ENCODE measurements at regions not wholly inside any gene's neighbourhood (a gene's known extent, or its start where the extent isn't known, plus 50 kb on each side); places are given as distances from the start of the nearest gene placed in this dataset.

DNA sequence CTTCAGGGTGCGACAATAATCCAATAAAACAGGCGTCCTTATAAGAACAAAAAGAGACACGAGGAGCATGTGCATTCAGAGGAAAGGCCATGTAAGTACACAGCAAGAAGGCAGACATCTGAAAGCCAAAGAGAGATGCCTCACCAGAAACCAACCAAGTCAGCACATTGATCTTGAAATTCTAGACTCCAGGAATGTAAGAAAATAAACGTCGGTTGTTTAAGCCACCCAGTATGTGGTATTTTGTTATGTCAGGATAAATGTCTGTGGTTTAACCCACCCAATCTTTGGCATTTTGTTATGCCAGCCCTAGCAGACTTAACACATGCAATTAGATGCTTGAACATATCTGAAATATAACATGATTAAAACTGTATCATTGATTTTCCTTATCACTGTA lies 452.0 kb downstream of the SLITRK6 start:
- no peaks in the 10 kb centered on the region for H3K4me1 ChIP-seq
- no peaks in the 10 kb centered on the region for H3K9me3 ChIP-seq
- TF ChIP-seq CTCF (IDR thresholded peaks at IDR 0.05): no peak
- no peak for TF ChIP-seq EP300 (IDR thresholded peaks at IDR 0.05)
- no peak for TF ChIP-seq POLR2A (IDR thresholded peaks at IDR 0.05)
- TF ChIP-seq POLR2AphosphoS5 (IDR thresholded peaks at IDR 0.05): no peak
- WGBS, 2 donors (ENCODE audit: low coverage in 1 of 2): 76 to 94% methylated on average over 5 of the region's 5 CpGs
- H3K4me3 ChIP-seq: no peak overlapping the region
- H3K27ac ChIP-seq: no peak overlapping the region
- no peak for ATAC-seq
- no peaks in the 10 kb centered on the region for H3K36me3 ChIP-seq
- no peaks in the 10 kb centered on the region for H3K27me3 ChIP-seq

- Histone ChIP-seq H3K36me3 (no peaks in the 10 kb centered on the region), H3K27ac (no peak overlapping the region), H3K27me3 (no peaks in the 10 kb centered on the region), H3K4me1 (no peaks in the 10 kb centered on the region), H3K4me3 (no peak overlapping the region), H3K9me3 (no peaks in the 10 kb centered on the region)
- no peak for ATAC-seq
- WGBS, 2 donors (ENCODE audit: low coverage in 1 of 2): 80 to 87% methylated on average over 1 to 3 of the region's 4 CpGs
- TF ChIP-seq POLR2AphosphoS5 (IDR thresholded peaks at IDR 0.05) (no peak), CTCF (IDR thresholded peaks at IDR 0.05) (no peak), EP300 (IDR thresholded peaks at IDR 0.05) (no peak), POLR2A (IDR thresholded peaks at IDR 0.05) (no peak)
Observed at GRCh38 chr13:85334187-85334586, 465.0 kb downstream of the SLITRK6 start.

- no peak overlapping the region for H3K4me3 ChIP-seq
- ATAC-seq: no peak
- TF ChIP-seq POLR2AphosphoS5 (IDR thresholded peaks at IDR 0.05) (no peak), CTCF (IDR thresholded peaks at IDR 0.05) (no peak), POLR2A (IDR thresholded peaks at IDR 0.05) (no peak)
Observed at GRCh38 chr13:85333506-85334020, 465.7 kb downstream of the SLITRK6 start.

GRCh38 chr13:85332615-85333014 lies 466.6 kb downstream of the SLITRK6 start:
- Histone ChIP-seq H3K27ac (no peak overlapping the region), H3K27me3 (no peaks in the 10 kb centered on the region), H3K4me1 (no peaks in the 10 kb centered on the region), H3K9me3 (no peaks in the 10 kb centered on the region), H3K4me3 (no peak overlapping the region), H3K36me3 (no peaks in the 10 kb centered on the region)
- TF ChIP-seq CTCF (IDR thresholded peaks at IDR 0.05): no peak
- TF ChIP-seq POLR2A (IDR thresholded peaks at IDR 0.05): no peak
- no peak for TF ChIP-seq EP300 (IDR thresholded peaks at IDR 0.05)
- no peak for TF ChIP-seq POLR2AphosphoS5 (IDR thresholded peaks at IDR 0.05)
- 88 to 90% methylated on average over 2 of the region's 2 CpGs for WGBS, 2 donors (ENCODE audit: low coverage in 1 of 2)
- ATAC-seq: no peak

More at GRCh38 chr13:85333506-85334020, 465.7 kb downstream of the SLITRK6 start:
- Histone ChIP-seq H3K4me1 (no peaks in the 10 kb centered on the region), H3K27me3 (no peaks in the 10 kb centered on the region), H3K9me3 (no peaks in the 10 kb centered on the region), H3K36me3 (no peaks in the 10 kb centered on the region), H3K27ac (no peak overlapping the region)
- 45 to 47% methylated on average over 2 of the region's 2 CpGs for WGBS, 2 donors (ENCODE audit: low coverage in 1 of 2)

- no peak for TF ChIP-seq POLR2AphosphoS5 (IDR thresholded peaks at IDR 0.05)
- TF ChIP-seq POLR2A (IDR thresholded peaks at IDR 0.05): no peak
- no peak for TF ChIP-seq EP300 (IDR thresholded peaks at IDR 0.05)
- no peak for TF ChIP-seq CTCF (IDR thresholded peaks at IDR 0.05)
- Histone ChIP-seq H3K36me3 (no peaks in the 10 kb centered on the region), H3K4me1 (no peaks in the 10 kb centered on the region), H3K27me3 (no peaks in the 10 kb centered on the region), H3K9me3 (no peaks in the 10 kb centered on the region), H3K4me3 (no peak overlapping the region), H3K27ac (no peak overlapping the region)
- no peak for ATAC-seq
Observed at GRCh38 chr13:85321734-85322133, 477.5 kb downstream of the SLITRK6 start.
